GM12891 (cell line): ENCODE measurements at regions not wholly inside any gene's neighbourhood (a gene's known extent, or its start where the extent isn't known, plus 50 kb on each side); places are given as distances from the start of the nearest gene placed in this dataset.

Experiments
- POLR2A ChIP-seq: IDR thresholded peaks from 2 replicates; pipeline ENCODE4 v1.6.1; 2011; ENCODE audit warnings: low read depth, low read length, control low read depth
- POLR2AphosphoS5 ChIP-seq: IDR thresholded peaks from 2 replicates; pipeline ENCODE4 v1.6.1; 2011; ENCODE audit warnings: low read depth, low read length, control low read depth

DNA sequence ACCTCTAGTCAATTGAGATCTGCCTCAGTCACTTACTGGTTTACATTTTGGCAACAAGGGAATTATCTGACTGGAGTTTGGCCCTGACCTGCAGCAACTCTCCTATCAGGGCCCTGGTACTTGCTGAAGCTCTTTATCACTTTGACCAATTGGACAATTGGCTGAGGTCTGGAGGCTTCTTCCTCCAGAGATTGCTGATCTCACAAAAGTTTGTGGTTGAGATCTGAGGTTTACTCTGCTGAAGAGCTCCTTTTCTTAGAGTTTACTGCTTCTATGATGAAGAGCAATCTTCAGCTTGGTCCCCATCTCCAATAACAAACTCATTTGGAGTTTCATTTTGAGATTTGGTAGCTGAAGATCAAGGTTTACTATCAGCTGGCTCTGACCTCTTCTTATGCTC lies 276.9 kb upstream of the SGCG start:
- TF ChIP-seq POLR2A: no peak
- no peak for TF ChIP-seq POLR2AphosphoS5
